H1 (cell line): ENCODE measurements at regions not wholly inside any gene's neighbourhood (a gene's known extent, or its start where the extent isn't known, plus 50 kb on each side); places are given as distances from the start of the nearest gene placed in this dataset.

Experiments
- CTCF ChIP-seq, 3 experiments: IDR thresholded peaks; 1 replicate in 2 of 3; 2 replicates in 1 of 3; pipeline versions ENCODE4 v1.5.1 to v1.6.1; 2011; ENCODE audit warnings: low read length in 3 of 3, mild to moderate bottlenecking in 3 of 3, inconsistent platforms in 2 of 3, low read depth in 1 of 3, moderate library complexity in 1 of 3; ENCODE audit not compliant: insufficient read depth in 1 of 3; ENCODE audit errors: control extremely low read depth in 1 of 3
- SP2 ChIP-seq: IDR thresholded peaks from 2 replicates; pipeline ENCODE4 v1.6.1; 2012; ENCODE audit warnings: mild to moderate bottlenecking, low read length, inconsistent platforms
- TCF12 ChIP-seq: IDR thresholded peaks from 2 replicates; pipeline ENCODE4 v1.6.1; 2011; ENCODE audit warnings: low read depth, mild to moderate bottlenecking, low read length
- TEAD4 ChIP-seq: IDR thresholded peaks from 2 replicates; pipeline ENCODE4 v1.6.1; 2012; ENCODE audit warnings: low read depth, low read length, inconsistent platforms, mixed read lengths

DNA sequence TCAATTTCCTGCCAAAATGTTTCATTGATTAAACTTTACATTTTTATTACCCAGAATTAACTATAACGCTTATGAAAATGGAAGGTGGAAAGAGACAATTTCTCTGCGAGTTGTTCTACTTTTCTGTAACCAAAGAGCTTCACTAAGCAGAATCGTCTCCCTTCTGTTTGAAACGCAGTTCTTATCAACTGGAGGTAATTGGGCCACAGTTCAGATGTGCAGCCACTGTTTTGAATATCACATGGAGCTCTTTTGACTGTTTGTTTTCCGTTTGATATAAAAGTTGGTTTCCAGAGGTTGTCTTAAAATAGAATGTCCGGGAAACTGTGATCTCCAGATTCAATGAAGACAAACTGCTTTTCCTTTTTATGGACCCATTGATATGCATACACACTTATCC is 183.3 kb upstream of the SEL1L start:
- TF ChIP-seq SP2 (no peak), TCF12 (no peak), TEAD4 (no peak), CTCF (IDR thresholded peaks at IDR 0.05; ENCODE audit: control extremely low read depth in 1 of 3, insufficient read depth in 1 of 3, low read depth in 1 of 3, low read length in 3 of 3) (no peak)
